Frontal cortex (tissue), 3 donors: ENCODE measurements at regions not wholly inside any gene's neighbourhood (a gene's known extent, or its start where the extent isn't known, plus 50 kb on each side); places are given as distances from the start of the nearest gene placed in this dataset.

Experiments
- DNase-seq, 2 donors: peaks; one replicate each; pipeline ENCODE4 v3.0.0; 2012; ENCODE audit warnings: low spot score in 2 of 2
- FAIRE-seq: peaks from 2 replicates; lab custom pipeline; 2012; peaks lifted over from hg19 to GRCh38; lab: Jason Lieb, UNC
- donor health status: control.
- donor health status: control.
- donor health status: control.

DNA sequence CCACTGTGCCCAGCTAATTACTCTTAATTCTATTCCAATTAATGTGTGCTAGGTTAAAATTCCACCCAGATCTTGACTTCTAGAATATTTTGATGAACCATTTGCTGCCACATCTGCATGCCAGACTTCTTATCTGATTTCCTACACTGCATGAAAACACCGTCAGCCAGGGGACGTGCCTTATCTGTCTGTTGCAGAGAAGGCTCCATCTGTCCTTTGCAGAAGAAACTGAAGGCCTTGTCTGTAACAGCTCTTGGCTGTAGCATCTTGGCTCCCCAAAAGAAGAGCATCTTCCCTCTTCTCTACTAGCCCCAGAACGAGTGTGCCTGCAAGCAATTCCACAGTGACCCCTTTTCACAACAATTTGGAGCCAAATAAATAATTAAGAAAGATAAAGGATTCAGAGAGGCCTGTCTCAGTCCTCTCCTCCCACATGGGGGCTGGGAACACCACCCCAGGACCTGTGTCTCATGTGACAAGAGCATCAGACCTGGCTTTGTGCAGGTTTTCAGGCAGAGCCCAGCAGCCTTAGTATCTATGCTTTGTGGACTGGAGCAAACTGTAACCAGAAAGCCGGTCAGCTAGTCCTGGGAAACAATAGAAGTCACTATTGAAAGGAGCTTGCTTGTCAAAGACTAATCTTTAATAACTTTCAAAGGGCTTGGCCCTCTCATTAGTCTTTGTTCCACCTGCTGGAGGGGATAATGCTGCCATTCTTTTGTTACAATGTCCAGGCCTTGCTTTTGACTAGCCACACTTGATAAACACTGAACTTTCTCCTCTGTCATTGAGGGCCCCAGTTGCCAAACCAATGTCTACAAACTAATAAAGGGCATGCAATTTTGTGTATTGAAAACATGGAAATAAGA is 84.0 kb upstream of the NEUROD1 start:
- DNase-seq = no peak
- FAIRE-seq = no peak

- FAIRE-seq (no peak), DNase-seq (no peak)
Observed at GRCh38 chr2:181766129-181766528, 85.8 kb upstream of the NEUROD1 start.

- DNase-seq = no peak
Observed at GRCh38 chr2:181770150-181770549, 89.8 kb upstream of the NEUROD1 start.

GRCh38 chr2:181771356-181771755 is 91.0 kb upstream of the NEUROD1 start:
- FAIRE-seq = no peak
- no peak for DNase-seq

More at GRCh38 chr2:181770150-181770549, 89.8 kb upstream of the NEUROD1 start:
- no peak for FAIRE-seq

- FAIRE-seq (no peak), DNase-seq (no peak)
Observed at GRCh38 chr2:181772334-181772733, 92.0 kb upstream of the NEUROD1 start.

- DNase-seq (no peak), FAIRE-seq (no peak)
Observed at GRCh38 chr2:181772777-181773176, 92.5 kb upstream of the NEUROD1 start.

DNA sequence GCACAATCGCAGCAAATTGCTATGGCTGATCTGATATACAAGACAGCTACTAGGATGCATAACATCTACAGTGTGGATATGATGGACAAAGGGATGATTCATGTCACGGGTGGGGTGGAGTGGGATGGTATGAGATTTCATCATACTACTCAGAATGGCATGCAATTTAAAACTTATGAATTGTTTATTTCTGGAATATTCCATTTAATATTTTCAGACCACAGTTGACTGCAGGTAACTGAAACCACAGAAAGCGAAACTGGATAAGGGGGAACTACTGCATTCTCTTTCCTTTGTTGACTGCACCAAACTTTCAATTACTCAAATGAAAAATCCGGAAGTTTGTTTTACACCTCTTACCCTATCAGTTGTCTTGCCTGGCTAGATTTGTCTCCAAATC is 94.4 kb upstream of the NEUROD1 start:
- DNase-seq (no peak), FAIRE-seq (no peak)

DNA sequence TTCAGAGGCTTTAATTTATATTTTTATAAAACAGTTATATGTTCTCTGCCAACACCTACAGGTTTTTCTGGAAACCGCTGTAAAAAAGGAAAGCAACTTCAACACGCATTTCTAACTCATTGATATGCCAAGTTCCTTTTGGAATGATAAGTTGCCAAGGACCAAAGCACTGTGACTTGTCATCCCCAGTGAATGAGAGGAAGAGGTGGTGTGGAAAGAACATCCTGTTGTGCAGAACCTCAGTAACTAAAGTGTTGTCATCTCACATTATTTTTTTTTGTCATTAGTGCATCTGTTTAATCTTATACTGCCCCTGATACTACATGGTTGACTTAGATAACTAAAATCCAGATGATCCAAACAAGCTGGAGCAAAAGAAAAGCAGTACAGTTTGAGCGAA is 96.0 kb upstream of the NEUROD1 start:
- FAIRE-seq (no peak), DNase-seq (no peak)

- FAIRE-seq = no peak
- no peak for DNase-seq
Observed at GRCh38 chr2:181777734-181778133, 97.4 kb upstream of the NEUROD1 start.

- DNase-seq (no peak), FAIRE-seq (no peak)
Observed at GRCh38 chr2:181778621-181779201, 98.4 kb upstream of the NEUROD1 start.

- FAIRE-seq = no peak
Observed at GRCh38 chr2:181779288-181780021, 99.1 kb upstream of the NEUROD1 start.

GRCh38 chr2:181780047-181780651 is 99.8 kb upstream of the NEUROD1 start:
- DNase-seq (peak in 1 of 2 donors; percentile 1), FAIRE-seq (no peak)

More at GRCh38 chr2:181779288-181780021, 99.1 kb upstream of the NEUROD1 start:
- DNase-seq = no peak

DNA sequence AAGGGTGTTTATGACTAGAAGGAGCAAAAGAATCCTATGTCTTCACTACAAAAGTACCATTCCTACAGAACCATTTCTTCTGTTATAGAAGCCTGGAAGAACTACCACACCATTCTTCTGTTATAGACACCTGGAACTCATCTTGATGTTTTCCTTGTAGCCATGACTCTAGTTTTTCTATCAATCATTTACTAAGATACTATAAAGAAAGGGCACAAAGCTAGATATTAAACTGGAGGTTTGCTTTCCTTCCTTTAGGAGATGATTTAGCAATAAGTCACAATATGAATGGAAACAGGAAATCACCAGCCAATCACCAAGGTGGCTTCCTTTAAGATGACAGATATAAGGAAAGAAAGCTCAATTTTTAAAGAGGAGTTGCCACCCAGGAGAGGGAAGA is 100.3 kb upstream of the NEUROD1 start:
- DNase-seq = no peak
- no peak for FAIRE-seq

- DNase-seq (no peak), FAIRE-seq (no peak)
Observed at GRCh38 chr2:181781078-181781786, 100.9 kb upstream of the NEUROD1 start.

DNA sequence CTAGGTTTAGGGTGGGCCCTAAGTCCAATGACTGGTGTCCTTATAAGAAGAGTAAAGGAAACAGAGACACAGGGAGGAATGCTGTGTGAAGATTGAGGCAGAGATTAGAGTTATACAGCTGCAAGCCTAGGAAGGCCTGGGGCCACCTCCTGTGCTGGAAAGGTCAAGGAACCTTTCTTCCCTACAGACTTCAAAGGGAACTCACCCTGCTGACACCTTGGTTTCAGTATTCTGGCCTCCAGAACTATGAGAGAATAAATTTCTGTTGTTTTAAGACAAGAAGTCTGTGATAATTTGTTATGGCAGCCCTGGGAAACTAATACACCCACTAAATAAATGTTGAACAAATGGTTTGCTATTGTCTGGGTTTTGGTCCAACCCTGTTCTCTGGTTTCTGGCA is 102.3 kb upstream of the NEUROD1 start:
- DNase-seq (no peak), FAIRE-seq (no peak)

DNA sequence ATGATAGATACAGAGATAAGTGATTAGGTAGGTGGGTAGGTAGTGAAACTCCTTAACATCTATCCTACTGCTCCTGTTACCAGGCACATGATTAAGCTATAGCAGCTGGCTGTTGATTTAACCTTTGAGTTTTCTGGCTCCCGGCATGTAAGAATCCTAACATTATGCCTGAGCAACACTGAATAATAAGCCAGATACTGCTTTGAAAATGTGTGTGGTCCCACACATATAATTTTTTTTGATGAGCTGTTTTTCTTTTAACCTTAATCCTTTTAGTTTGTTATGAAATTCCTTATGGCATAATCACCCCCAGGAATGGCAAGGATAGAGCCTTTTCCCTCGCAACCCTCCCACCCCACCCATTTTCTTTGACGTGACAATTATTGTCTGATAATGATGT is 104.2 kb upstream of the NEUROD1 start:
- DNase-seq (no peak), FAIRE-seq (no peak)

GRCh38 chr2:181785691-181786344 is 105.5 kb upstream of the NEUROD1 start:
- FAIRE-seq (no peak), DNase-seq (no peak)

GRCh38 chr2:181786371-181787228 is 104.9 kb upstream of the ITPRID2 start:
- no peak for FAIRE-seq
- no peak for DNase-seq
